ENCODE measurements at regions not wholly inside any gene's neighbourhood (a gene's known extent, or its start where the extent isn't known, plus 50 kb on each side); places are given as distances from the start of the nearest gene placed in this dataset.

DNA sequence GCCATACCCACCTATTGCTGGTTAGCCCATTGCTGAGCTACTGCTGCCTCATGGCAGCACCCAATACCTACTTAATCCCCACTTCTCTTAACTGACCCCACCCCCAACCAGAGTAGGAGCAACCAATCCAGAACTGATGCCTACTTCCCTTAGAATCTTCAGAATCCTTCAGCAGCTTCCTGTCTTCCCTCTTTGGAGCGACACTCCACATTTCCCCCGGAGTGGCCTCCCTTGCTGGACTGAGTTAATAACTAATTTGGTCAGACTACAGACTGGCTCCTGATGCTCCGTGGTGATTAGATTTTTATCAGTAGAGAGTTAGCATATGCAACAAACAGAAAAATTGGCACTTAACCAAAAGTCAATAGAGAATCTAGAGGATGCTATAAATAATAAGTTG, 51.2 kb upstream of the UBR2 start:
- Mint-ChIP-seq H3K36me3 (no peaks in the 10 kb centered on the region), H3K9me3 (no peaks in the 10 kb centered on the region), H3K27me3 (ENCODE audit: low read depth) (peaks cover 2% of the 10 kb centered on the region), H3K4me1 (peaks cover 7% of the 10 kb centered on the region; the same call in 1 of the 2 replicates), H3K4me3 (no peak overlapping the region), H3K27ac (no peak overlapping the region)
- DNase-seq (ENCODE audit: low spot score) (no peak), ATAC-seq (peak; percentile 77)
- TF ChIP-seq, protein P1, sequence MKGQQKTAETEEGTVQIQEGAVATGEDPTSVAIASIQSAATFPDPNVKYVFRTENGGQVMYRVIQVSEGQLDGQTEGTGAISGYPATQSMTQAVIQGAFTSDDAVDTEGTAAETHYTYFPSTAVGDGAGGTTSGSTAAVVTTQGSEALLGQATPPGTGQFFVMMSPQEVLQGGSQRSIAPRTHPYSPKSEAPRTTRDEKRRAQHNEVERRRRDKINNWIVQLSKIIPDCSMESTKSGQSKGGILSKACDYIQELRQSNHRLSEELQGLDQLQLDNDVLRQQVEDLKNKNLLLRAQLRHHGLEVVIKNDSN (CRISPR knock-in tag; IDR thresholded peaks at IDR 0.05), result no peak
- TF ChIP-seq EMX1 (CRISPR knock-in tag; IDR thresholded peaks at IDR 0.05), result no peak
- TF ChIP-seq, protein P2, sequence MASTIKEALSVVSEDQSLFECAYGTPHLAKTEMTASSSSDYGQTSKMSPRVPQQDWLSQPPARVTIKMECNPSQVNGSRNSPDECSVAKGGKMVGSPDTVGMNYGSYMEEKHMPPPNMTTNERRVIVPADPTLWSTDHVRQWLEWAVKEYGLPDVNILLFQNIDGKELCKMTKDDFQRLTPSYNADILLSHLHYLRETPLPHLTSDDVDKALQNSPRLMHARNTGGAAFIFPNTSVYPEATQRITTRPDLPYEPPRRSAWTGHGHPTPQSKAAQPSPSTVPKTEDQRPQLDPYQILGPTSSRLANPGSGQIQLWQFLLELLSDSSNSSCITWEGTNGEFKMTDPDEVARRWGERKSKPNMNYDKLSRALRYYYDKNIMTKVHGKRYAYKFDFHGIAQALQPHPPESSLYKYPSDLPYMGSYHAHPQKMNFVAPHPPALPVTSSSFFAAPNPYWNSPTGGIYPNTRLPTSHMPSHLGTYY (CRISPR knock-in tag; IDR thresholded peaks at IDR 0.05), result no peak
- no peak for TF ChIP-seq PREB (CRISPR knock-in tag; IDR thresholded peaks at IDR 0.05; ENCODE audit: borderline replicate concordance)
- no peak for TF ChIP-seq CREM (CRISPR knock-in tag; IDR thresholded peaks at IDR 0.05)
- TF ChIP-seq, protein P3, sequence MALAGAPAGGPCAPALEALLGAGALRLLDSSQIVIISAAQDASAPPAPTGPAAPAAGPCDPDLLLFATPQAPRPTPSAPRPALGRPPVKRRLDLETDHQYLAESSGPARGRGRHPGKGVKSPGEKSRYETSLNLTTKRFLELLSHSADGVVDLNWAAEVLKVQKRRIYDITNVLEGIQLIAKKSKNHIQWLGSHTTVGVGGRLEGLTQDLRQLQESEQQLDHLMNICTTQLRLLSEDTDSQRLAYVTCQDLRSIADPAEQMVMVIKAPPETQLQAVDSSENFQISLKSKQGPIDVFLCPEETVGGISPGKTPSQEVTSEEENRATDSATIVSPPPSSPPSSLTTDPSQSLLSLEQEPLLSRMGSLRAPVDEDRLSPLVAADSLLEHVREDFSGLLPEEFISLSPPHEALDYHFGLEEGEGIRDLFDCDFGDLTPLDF (CRISPR knock-in tag; IDR thresholded peaks at IDR 0.05), result no peak
- TF ChIP-seq FOXJ3 (CRISPR knock-in tag; IDR thresholded peaks at IDR 0.05; ENCODE audit: borderline replicate concordance), result no peak
- no peak for TF ChIP-seq AR (CRISPR knock-in tag; IDR thresholded peaks at IDR 0.05)
- no peak for TF ChIP-seq TEAD4 (CRISPR knock-in tag; IDR thresholded peaks at IDR 0.05)
- no peak for TF ChIP-seq TP53 (CRISPR knock-in tag; IDR thresholded peaks at IDR 0.05)
- no peak for TF ChIP-seq GABPB1 (CRISPR knock-in tag; IDR thresholded peaks at IDR 0.05)
- TF ChIP-seq MXD4 (CRISPR knock-in tag; IDR thresholded peaks at IDR 0.05; ENCODE audit: borderline replicate concordance), result no peak
- ChIA-PET POLR2A (no interaction called here), CTCF (interaction anchor here (0.6 to 4.7 kb wide), 5 partner anchors 19 to 252 kb away, joined by 3 to 27 read pairs (median 3); no protein-coding TSS in a partner anchor)

DNA sequence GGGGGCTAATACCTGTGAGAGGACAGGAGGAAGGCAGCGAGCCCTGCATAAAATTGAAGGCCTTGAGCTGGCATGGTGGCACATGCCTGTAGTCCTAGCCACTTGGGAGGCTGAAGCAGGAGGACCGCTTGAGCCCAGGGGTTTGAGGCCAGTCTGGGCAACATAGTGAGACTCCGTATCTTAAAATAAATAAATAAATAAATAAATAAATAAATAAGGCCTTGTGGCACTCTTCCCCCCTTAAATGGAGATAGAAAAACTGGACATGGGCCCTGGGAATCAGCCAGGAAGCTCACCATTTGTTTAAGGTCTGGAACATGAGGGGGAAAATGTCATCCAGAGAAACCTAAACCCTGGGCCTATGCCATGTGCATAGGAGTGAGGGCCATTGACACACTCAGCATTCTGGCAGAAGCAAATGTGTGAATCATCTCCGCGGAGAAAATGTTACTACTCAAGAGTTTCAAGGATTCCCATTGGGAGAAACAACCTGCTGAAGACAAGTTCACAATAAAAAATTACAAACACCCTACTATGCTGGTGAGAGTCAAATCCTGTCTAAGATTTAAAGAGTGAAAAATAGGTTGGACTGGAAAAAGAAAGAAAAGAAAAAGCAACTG, 51.9 kb upstream of the UBR2 start:
- no peaks in the 10 kb centered on the region for H3K36me3 Mint-ChIP-seq
- ATAC-seq (no peak), DNase-seq (ENCODE audit: low spot score) (no peak)
- ChIA-PET POLR2A (no interaction called here), CTCF (interaction anchor here (0.6 to 4.7 kb wide), 5 partner anchors 19 to 251 kb away, joined by 3 to 27 read pairs (median 3); no protein-coding TSS in a partner anchor)
- peaks cover 2% of the 10 kb centered on the region for H3K27me3 Mint-ChIP-seq (ENCODE audit: low read depth)
- H3K27ac Mint-ChIP-seq, result no peak overlapping the region
- H3K4me3 Mint-ChIP-seq, result no peak overlapping the region
- peaks cover 7% of the 10 kb centered on the region; the same call in 1 of the 2 replicates for H3K4me1 Mint-ChIP-seq
- H3K9me3 Mint-ChIP-seq, result no peaks in the 10 kb centered on the region
- TF ChIP-seq KAT7 (CRISPR knock-in tag; IDR thresholded peaks at IDR 0.05; ENCODE audit: borderline replicate concordance) (no peak), PRDM15 (CRISPR knock-in tag; IDR thresholded peaks at IDR 0.05) (no peak), TCF7 (CRISPR knock-in tag; IDR thresholded peaks at IDR 0.05; ENCODE audit: low read depth) (no peak), IRF2 (CRISPR knock-in tag; IDR thresholded peaks at IDR 0.05; ENCODE audit: borderline replicate concordance, low read depth) (no peak), ZNF396 (CRISPR knock-in tag; IDR thresholded peaks at IDR 0.05; ENCODE audit: borderline replicate concordance) (no peak), ESRRA (CRISPR knock-in tag; IDR thresholded peaks at IDR 0.05; ENCODE audit: borderline replicate concordance) (no peak)
- TF ChIP-seq, protein P4, sequence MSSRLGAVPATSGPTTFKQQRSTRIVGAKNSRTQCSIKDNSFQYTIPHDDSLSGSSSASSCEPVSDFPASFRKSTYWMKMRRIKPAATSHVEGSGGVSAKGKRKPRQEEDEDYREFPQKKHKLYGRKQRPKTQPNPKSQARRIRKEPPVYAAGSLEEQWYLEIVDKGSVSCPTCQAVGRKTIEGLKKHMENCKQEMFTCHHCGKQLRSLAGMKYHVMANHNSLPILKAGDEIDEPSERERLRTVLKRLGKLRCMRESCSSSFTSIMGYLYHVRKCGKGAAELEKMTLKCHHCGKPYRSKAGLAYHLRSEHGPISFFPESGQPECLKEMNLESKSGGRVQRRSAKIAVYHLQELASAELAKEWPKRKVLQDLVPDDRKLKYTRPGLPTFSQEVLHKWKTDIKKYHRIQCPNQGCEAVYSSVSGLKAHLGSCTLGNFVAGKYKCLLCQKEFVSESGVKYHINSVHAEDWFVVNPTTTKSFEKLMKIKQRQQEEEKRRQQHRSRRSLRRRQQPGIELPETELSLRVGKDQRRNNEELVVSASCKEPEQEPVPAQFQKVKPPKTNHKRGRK (CRISPR knock-in tag; IDR thresholded peaks at IDR 0.05; ENCODE audit: borderline replicate concordance), result no peak
- TF ChIP-seq, protein P5, sequence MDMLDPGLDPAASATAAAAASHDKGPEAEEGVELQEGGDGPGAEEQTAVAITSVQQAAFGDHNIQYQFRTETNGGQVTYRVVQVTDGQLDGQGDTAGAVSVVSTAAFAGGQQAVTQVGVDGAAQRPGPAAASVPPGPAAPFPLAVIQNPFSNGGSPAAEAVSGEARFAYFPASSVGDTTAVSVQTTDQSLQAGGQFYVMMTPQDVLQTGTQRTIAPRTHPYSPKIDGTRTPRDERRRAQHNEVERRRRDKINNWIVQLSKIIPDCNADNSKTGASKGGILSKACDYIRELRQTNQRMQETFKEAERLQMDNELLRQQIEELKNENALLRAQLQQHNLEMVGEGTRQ (CRISPR knock-in tag; IDR thresholded peaks at IDR 0.05), result no peak
- TF ChIP-seq, protein P6, sequence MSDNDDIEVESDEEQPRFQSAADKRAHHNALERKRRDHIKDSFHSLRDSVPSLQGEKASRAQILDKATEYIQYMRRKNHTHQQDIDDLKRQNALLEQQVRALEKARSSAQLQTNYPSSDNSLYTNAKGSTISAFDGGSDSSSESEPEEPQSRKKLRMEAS (CRISPR knock-in tag; IDR thresholded peaks at IDR 0.05), result no peak
